Activated CD8-positive, alpha-beta memory T cell treated with anti-CD3 and anti-CD28 coated beads, Interleukin-2, amount 10 ng/mL, durations not matched to agents 7 days and 5 days (primary cell): ENCODE measurements at regions not wholly inside any gene's neighbourhood (a gene's known extent, or its start where the extent isn't known, plus 50 kb on each side); places are given as distances from the start of the nearest gene placed in this dataset.

Experiments
- ATAC-seq: fragments of 150-1000 bp; cut with Tn5 transposase; one replicate; pipeline ENCODE4 v1.10.0; 2021; ENCODE audit warnings: moderate library complexity
- CTCF ChIA-PET: fragments of 350-600 bp; sonication (Branson Sonifier 250); formaldehyde crosslinking; loops from one replicate; lab custom pipeline; 2021; ENCODE audit warnings: antibody characterized with exemption; lab: Charles Lee
- DNase-seq: peaks from one replicate; pipeline ENCODE4 v3.0.0-alpha.2; 2020
- H3K27ac Mint-ChIP-seq: one replicate; pipeline ENCODE4 v1.8.0; 2021; ENCODE audit warnings: mild to moderate bottlenecking, mixed read lengths
- H3K27me3 Mint-ChIP-seq: one replicate; pipeline ENCODE4 v1.8.0; 2021; ENCODE audit warnings: mixed read lengths
- H3K36me3 Mint-ChIP-seq: one replicate; pipeline ENCODE4 v1.8.0; 2021; ENCODE audit warnings: mild to moderate bottlenecking, mixed read lengths
- H3K4me1 Mint-ChIP-seq: one replicate; pipeline ENCODE4 v1.8.0; 2021; ENCODE audit warnings: mixed read lengths
- H3K4me3 Mint-ChIP-seq: one replicate; pipeline ENCODE4 v1.8.0; 2021; ENCODE audit warnings: mild to moderate bottlenecking, moderate library complexity, mixed read lengths
- H3K9me3 Mint-ChIP-seq: one replicate; pipeline ENCODE4 v1.8.0; 2022; ENCODE audit warnings: low read depth, mixed read lengths

DNA sequence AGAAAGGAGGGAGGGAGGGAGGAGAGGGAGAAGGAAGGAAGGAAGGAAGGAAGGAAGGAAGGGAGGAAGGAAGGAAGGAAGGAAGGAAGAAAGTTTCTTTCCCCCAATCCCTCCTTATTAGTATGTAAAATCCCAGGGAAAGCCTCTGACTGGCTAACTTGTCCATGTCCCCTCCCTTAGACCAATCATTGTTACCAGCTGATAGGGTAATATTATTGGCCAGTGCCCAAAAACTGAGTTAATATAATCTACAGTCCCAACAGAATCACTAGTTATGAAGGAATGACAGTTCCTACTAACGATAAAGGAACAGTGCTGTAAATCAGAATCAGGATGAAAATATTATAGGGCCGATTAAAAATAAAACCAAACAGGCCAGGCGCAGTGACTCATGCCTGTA, 53.6 kb upstream of the CCNG1 start:
- CTCF ChIA-PET: interaction anchor here (0.6 kb wide), 1 partner anchor 206 kb away, joined by 3 read pairs; no protein-coding TSS in a partner anchor
- no peak for DNase-seq

GRCh38 chr5:163384669-163385068, 52.7 kb upstream of the CCNG1 start:
- no peaks in the 10 kb centered on the region for H3K4me1 Mint-ChIP-seq
- H3K36me3 Mint-ChIP-seq: no peaks in the 10 kb centered on the region
- ATAC-seq: no peak
- no peaks in the 10 kb centered on the region for H3K9me3 Mint-ChIP-seq
- no peaks in the 10 kb centered on the region for H3K27me3 Mint-ChIP-seq
- no peak for DNase-seq
- CTCF ChIA-PET: no interaction called here
- no peak overlapping the region for H3K27ac Mint-ChIP-seq
- H3K4me3 Mint-ChIP-seq: no peak overlapping the region

More for the DNA sequence above, 53.6 kb upstream of the CCNG1 start:
- Mint-ChIP-seq H3K9me3 (no peaks in the 10 kb centered on the region), H3K36me3 (no peaks in the 10 kb centered on the region), H3K27ac (no peak overlapping the region), H3K27me3 (no peaks in the 10 kb centered on the region), H3K4me3 (no peak overlapping the region), H3K4me1 (no peaks in the 10 kb centered on the region)
- ATAC-seq: no peak

GRCh38 chr5:163385271-163385670, 52.1 kb upstream of the CCNG1 start:
- Mint-ChIP-seq H3K27me3 (no peaks in the 10 kb centered on the region), H3K4me3 (no peak overlapping the region), H3K27ac (no peak overlapping the region), H3K9me3 (no peaks in the 10 kb centered on the region), H3K4me1 (no peaks in the 10 kb centered on the region), H3K36me3 (no peaks in the 10 kb centered on the region)
- DNase-seq: no peak
- CTCF ChIA-PET: no interaction called here
- no peak for ATAC-seq

- Mint-ChIP-seq H3K9me3 (no peaks in the 10 kb centered on the region), H3K36me3 (no peaks in the 10 kb centered on the region), H3K27me3 (peaks cover 2% of the 10 kb centered on the region), H3K27ac (no peak overlapping the region), H3K4me3 (no peak overlapping the region), H3K4me1 (no peaks in the 10 kb centered on the region)
- ATAC-seq (no peak), DNase-seq (no peak)
- CTCF ChIA-PET: no interaction called here
Observed at GRCh38 chr5:163385824-163386223, 51.6 kb upstream of the CCNG1 start.

GRCh38 chr5:163386352-163386751, 51.0 kb upstream of the CCNG1 start:
- CTCF ChIA-PET: no interaction called here
- Mint-ChIP-seq H3K27ac (no peak overlapping the region), H3K9me3 (no peaks in the 10 kb centered on the region), H3K36me3 (no peaks in the 10 kb centered on the region), H3K27me3 (peaks cover 2% of the 10 kb centered on the region), H3K4me3 (no peak overlapping the region), H3K4me1 (no peaks in the 10 kb centered on the region)
- ATAC-seq (no peak), DNase-seq (no peak)

GRCh38 chr5:163387589-163388343, 49.6 kb upstream of the CCNG1 start:
- Mint-ChIP-seq H3K27ac (no peak overlapping the region), H3K4me1 (no peaks in the 10 kb centered on the region), H3K9me3 (no peaks in the 10 kb centered on the region), H3K4me3 (no peak overlapping the region), H3K27me3 (peaks cover 5% of the 10 kb centered on the region), H3K36me3 (no peaks in the 10 kb centered on the region)
- ATAC-seq (no peak), DNase-seq (no peak)
- CTCF ChIA-PET: no interaction called here
